GM12875 (cell line): ENCODE measurements at regions not wholly inside any gene's neighbourhood (a gene's known extent, or its start where the extent isn't known, plus 50 kb on each side); places are given as distances from the start of the nearest gene placed in this dataset.

Experiments
- H3K4me3 ChIP-seq: one replicate; pipeline ENCODE4 v1.5.1; 2011; ENCODE audit warnings: low read depth, low read length, control low read depth
- TF ChIP-seq, protein P1 (sequence below): IDR thresholded peaks from 2 replicates; pipeline ENCODE4 v1.5.1; 2011; ENCODE audit warnings: low read depth, mild to moderate bottlenecking, control low read depth, inconsistent platforms, low read length, moderate library complexity, borderline replicate concordance; ENCODE audit not compliant: insufficient read depth

DNA sequence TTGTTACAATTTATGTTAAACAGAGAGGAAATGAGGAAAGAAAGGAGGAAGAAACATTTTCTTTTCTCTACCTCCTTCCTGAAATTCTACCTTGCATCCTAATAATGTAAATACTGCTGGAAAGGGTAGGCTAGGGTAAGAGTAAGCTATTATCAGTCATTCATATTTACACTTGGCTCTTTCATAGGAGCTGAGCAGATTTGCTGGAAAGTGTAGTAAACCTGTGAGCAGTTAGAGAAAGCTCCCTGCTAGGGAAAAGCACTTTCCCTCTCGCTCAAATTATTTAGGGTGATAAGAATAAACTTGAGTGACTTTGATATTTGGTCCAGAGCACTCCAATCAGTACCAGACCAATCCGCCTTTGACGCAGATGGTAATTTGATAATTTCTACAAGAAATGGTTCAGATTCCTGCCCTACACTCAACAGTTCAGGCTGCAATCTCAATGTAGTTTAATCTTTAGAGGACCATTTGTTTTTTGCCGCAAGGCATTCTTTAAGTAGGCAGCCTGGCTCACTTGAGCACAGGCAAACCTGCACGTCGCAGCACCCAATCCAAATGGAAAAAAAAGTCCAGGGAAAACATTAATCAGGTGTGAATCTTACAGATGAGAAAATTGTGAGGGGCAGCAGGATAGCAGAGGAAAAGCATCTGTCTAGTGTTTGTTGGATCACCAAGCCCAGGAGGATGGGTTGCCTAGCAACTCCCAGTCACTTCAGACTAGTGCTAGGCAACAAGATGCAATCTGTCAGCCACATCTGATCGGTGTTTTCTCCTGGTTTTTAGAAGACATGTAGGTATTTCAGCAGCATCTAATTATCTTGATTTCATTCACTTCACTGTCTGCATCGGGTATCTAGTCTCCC is 68.6 kb upstream of the KL start:
- TF ChIP-seq, protein P1, sequence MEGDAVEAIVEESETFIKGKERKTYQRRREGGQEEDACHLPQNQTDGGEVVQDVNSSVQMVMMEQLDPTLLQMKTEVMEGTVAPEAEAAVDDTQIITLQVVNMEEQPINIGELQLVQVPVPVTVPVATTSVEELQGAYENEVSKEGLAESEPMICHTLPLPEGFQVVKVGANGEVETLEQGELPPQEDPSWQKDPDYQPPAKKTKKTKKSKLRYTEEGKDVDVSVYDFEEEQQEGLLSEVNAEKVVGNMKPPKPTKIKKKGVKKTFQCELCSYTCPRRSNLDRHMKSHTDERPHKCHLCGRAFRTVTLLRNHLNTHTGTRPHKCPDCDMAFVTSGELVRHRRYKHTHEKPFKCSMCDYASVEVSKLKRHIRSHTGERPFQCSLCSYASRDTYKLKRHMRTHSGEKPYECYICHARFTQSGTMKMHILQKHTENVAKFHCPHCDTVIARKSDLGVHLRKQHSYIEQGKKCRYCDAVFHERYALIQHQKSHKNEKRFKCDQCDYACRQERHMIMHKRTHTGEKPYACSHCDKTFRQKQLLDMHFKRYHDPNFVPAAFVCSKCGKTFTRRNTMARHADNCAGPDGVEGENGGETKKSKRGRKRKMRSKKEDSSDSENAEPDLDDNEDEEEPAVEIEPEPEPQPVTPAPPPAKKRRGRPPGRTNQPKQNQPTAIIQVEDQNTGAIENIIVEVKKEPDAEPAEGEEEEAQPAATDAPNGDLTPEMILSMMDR: no peak
- no peak overlapping the region for H3K4me3 ChIP-seq

DNA sequence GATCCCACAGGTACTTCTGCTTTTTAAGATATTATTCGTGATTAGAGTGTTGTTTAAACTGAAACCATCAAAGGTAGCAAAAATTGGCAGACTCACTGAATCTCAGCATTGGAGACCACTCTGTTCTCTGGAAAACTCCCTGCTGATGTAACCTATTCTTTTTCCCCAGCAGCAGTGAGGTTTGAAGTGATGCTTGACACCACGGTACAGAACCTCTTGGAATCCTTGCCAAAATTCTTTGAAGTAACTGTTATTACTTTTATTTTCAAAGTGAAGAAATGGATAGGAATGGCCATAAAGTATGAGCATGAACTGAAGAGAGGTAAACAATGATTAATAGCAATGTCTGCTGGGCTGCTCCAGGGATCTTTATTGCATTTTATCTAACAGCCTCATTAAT is 66.4 kb upstream of the KL start:
- TF ChIP-seq, protein P1: no peak
- H3K4me3 ChIP-seq: no peak overlapping the region

DNA sequence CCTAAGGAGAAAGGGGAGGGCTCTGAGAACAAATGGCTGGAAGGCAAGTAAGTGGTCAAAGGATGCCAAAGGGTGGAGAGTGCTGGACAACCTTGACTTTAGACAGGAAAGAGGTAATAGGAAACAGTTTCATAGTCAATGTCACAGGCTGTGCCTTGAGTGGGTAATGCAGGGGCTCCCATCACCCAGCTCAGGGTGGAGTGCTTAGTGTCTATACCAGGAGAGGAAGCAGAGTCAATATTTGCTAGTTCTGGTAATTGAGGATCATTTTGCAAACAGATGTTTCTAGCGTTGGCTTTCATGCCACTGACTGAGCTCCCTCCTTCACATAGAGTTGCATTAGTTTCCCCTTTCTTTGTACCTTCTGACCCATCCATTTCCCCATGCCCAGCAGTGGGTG is 64.6 kb upstream of the KL start:
- TF ChIP-seq, protein P1: no peak
- H3K4me3 ChIP-seq: no peak overlapping the region

DNA sequence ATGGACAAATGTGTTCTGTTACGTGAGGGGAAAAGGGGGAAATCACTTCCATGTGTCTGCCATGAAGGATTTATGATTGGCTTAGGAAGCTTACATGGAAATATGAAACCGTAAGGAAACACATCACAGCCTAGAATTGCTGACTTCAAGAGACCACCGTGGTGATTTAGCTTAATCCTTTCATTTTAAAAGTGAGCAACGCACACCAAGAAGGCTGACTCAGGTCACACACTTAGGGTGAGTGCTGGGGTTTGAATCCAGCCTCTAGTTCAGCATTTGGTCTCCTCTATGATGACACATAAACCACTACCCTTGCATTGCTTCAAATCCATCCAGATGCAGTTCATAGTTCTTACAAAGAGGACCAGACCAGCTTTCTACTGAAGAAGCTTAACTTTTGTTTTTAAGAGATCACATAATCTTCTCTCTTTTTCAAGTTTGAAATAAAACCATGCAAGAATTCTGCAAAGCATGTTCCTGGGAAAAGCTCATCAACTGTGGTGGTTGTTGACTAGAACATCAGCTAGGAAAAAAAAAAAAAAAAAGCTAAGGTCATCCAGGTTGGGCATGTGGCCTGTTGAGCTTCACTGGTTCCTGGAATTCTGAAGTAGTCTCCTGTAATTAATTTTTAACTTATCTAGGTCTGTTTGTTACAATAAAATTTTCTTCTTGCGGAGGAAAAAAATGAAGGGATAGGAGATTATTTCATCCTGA is 60.2 kb upstream of the KL start:
- H3K4me3 ChIP-seq: no peak overlapping the region
- TF ChIP-seq, protein P1: no peak

DNA sequence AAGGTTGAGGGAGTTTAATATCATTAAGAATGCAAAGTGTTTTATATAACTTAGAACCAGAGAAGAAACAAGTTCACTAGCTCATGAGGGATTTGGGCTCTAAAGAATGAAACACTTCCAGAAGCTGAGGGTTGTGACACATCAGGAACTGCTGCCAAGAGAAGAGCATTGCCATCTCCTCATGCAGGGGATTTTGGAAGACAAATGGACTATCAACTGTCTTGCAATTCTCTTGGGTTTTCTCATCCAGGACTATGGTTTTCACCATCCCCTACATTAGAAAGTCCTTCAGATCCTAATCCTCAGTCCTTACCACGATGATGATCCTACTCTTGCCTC is 59.7 kb upstream of the KL start:
- no peak overlapping the region for H3K4me3 ChIP-seq
- TF ChIP-seq, protein P1: no peak

DNA sequence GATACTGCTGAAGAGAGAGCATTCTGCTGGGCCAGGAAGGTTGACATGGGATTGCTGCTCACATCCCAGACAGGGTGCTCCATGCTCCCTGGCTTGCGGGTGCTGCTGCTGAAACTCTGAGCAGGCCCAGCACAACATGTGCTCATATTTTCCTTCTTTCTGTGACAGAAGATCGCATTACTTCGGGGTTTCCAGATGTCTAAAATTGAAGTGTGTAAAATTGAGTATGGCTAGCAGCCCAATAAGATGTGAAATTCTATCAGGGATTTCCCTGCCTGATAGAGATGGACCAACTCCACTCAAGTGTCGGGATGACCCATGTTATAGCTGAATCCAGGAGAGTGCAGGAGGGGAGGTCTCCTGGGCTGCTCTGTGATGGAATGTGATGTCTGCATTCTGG is 55.6 kb upstream of the KL start:
- TF ChIP-seq, protein P1: no peak
- no peak overlapping the region for H3K4me3 ChIP-seq

DNA sequence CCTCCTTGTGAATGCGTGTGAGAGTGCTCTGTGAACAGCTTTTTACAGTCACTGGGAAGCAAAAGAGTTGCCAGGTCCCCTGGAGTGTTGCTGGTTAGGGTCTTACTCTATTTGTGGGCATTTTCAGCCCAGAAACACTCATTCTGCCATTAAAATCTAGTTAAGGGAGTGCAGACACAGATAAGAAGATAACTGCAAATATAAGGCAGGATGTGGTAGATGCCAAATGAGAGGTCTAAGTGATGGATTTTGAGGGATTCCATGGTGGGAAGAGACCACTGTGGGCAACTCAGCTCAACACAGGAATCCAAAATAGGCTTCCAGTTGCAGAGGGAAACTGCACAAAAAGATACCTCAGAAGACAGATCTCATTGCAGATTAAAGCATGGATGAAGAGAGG is 54.5 kb upstream of the KL start:
- no peak overlapping the region for H3K4me3 ChIP-seq
- TF ChIP-seq, protein P1: no peak
